HepG2 (cell line): ENCODE measurements at regions not wholly inside any gene's neighbourhood (a gene's known extent, or its start where the extent isn't known, plus 50 kb on each side); places are given as distances from the start of the nearest gene placed in this dataset.

Source experiments
- ATAC-seq: fragments of 200-7000 bp; cut with Tn5 transposase; 3 replicates; pipeline ENCODE4 v1.9.1; 2020; ENCODE audit warnings: mild to moderate bottlenecking, moderate library complexity
- BruUV-seq: library from RNA; stranded (reverse); fragments of 400-500 nt; replicated peaks from 2 replicates; lab custom pipeline; 2021; lab: Mats Ljungman, UMichigan
- CTCF ChIA-PET: fragments of 300-600 bp; formaldehyde crosslinking; extraction: SDS; loops from one replicate; lab custom pipeline; 2021; ENCODE audit warnings: low total read pairs, inconsistent platforms, low intra/inter-chr PET ratio; lab: Yijun Ruan, JAX
- POLR2A ChIA-PET: fragments of 350-600 bp; sonication (Branson Sonifier 250); formaldehyde crosslinking; loops from one replicate; lab custom pipeline; 2020; ENCODE audit warnings: antibody characterized with exemption, inconsistent platforms; lab: Yijun Ruan, JAX
- DNase-seq: peaks from one replicate; pipeline ENCODE4 v3.0.0-alpha.2; 2015; ENCODE audit warnings: low spot score
- FAIRE-seq: peaks from 3 replicates; lab custom pipeline; 2011; peaks lifted over from hg19 to GRCh38; lab: Jason Lieb, UNC
- H2AFZ ChIP-seq: one replicate; pipeline ENCODE4 v1.6.1; 2011; ENCODE audit warnings: low read length, inconsistent platforms
- H3K27ac ChIP-seq: fragments of 300-600 bp; 3 replicates; pipeline ENCODE4 v1.8.0; 2011; ENCODE audit warnings: mixed run types, mild to moderate bottlenecking, mixed read lengths, low read length, inconsistent platforms; ENCODE audit not compliant: insufficient read depth; ENCODE audit errors: extremely low read length
- H3K27me3 ChIP-seq, 2 experiments: fragments of 200-600 bp in 1 of 2; 2 replicates in 1 of 2; 3 replicates in 1 of 2; pipeline versions ENCODE4 v1.6.0 to v1.8.0; 2011; ENCODE audit warnings: low read length in 2 of 2, mild to moderate bottlenecking in 2 of 2, moderate library complexity in 2 of 2, inconsistent platforms in 1 of 2; ENCODE audit not compliant: insufficient read depth in 2 of 2, control insufficient read depth in 1 of 2
- H3K36me3 ChIP-seq, 2 experiments: fragments of 200-600 bp in 1 of 2; replicated peaks in 1 of 2; 2 replicates in 1 of 2; 3 replicates in 1 of 2; pipeline versions ENCODE4 v1.5.1 to v1.8.0; 2011; ENCODE audit warnings: low read length in 2 of 2, inconsistent platforms in 1 of 2; ENCODE audit not compliant: insufficient read depth in 2 of 2, control insufficient read depth in 1 of 2
- H3K4me1 ChIP-seq: 2 replicates; pipeline ENCODE4 v1.5.1; 2012; ENCODE audit warnings: low read length, inconsistent platforms; ENCODE audit not compliant: insufficient read depth
- H3K4me2 ChIP-seq: 2 replicates; pipeline ENCODE4 v1.6.0; 2011; ENCODE audit warnings: low read depth, low read length, inconsistent platforms
- H3K4me3 ChIP-seq, 3 experiments: fragments of 200-600 bp in 1 of 3; sonication (generic), shearing (Covaris generic) in 1 of 3; replicated peaks in 1 of 3; 2 replicates each; pipeline ENCODE4 v1.5.1; 2011 to 2016; ENCODE audit warnings: low read length in 3 of 3, inconsistent platforms in 2 of 3, low read depth in 2 of 3, mild to moderate bottlenecking in 2 of 3, control low read depth in 1 of 3, mixed read lengths in 1 of 3; ENCODE audit not compliant: insufficient read depth in 1 of 3
- H3K79me2 ChIP-seq: one replicate; pipeline ENCODE4 v1.6.1; 2011; ENCODE audit warnings: low read length, inconsistent platforms; ENCODE audit not compliant: insufficient read depth
- H3K9ac ChIP-seq: 2 replicates; pipeline ENCODE4 v1.6.0; 2011; ENCODE audit warnings: mild to moderate bottlenecking, low read depth, low read length, inconsistent platforms; ENCODE audit not compliant: insufficient read depth
- H3K9me3 ChIP-seq: 2 replicates; pipeline ENCODE4 v1.5.1; 2012; ENCODE audit warnings: mild to moderate bottlenecking, low read length
- H4K20me1 ChIP-seq: 2 replicates; pipeline ENCODE4 v1.6.0; 2011; ENCODE audit warnings: inconsistent platforms, mild to moderate bottlenecking, low read length, moderate library complexity; ENCODE audit not compliant: insufficient read depth
- ARID5B ChIP-seq: IDR thresholded peaks from 2 replicates; pipeline ENCODE4 v1.4.0; 2020; ENCODE audit warnings: mild to moderate bottlenecking, missing genetic modification reagents
- ATAD3A ChIP-seq: sonication (generic); formaldehyde crosslinking; IDR thresholded peaks from 2 replicates; pipeline ENCODE4 v1.4.0; 2020; ENCODE audit warnings: missing genetic modification reagents
- ATF7 ChIP-seq, 2 experiments: fragments of 450-650 bp in 1 of 2; sonication (generic) in 1 of 2; formaldehyde crosslinking in 1 of 2; IDR thresholded peaks; 2 replicates each; pipeline versions ENCODE4 v1.4.0 to v1.6.1; 2016 to 2020; ENCODE audit warnings: antibody characterized with exemption in 1 of 2, mild to moderate bottlenecking in 1 of 2, missing genetic modification reagents in 1 of 2
- FOXP1 ChIP-seq, 2 experiments: fragments of 450-650 bp in 1 of 2; IDR thresholded peaks; 2 replicates each; pipeline ENCODE4 v1.6.1; 2017 to 2018; ENCODE audit warnings: antibody characterized with exemption in 1 of 2
- HNF4A ChIP-seq: sonication (generic); formaldehyde crosslinking; IDR thresholded peaks from 2 replicates; pipeline ENCODE4 v1.4.0; 2020; ENCODE audit warnings: missing genetic modification reagents
- LBX2 ChIP-seq: sonication (generic); formaldehyde crosslinking; IDR thresholded peaks from 2 replicates; pipeline ENCODE4 v1.5.0; 2020; ENCODE audit warnings: missing genetic modification reagents, mild to moderate bottlenecking, borderline replicate concordance
- MYC ChIP-seq: sonication (generic); formaldehyde crosslinking; IDR thresholded peaks from 2 replicates; pipeline ENCODE4 v1.9.0; 2021; ENCODE audit warnings: missing genetic modification reagents, borderline replicate concordance
- NR1H2 ChIP-seq: sonication (generic); formaldehyde crosslinking; IDR thresholded peaks from 2 replicates; pipeline ENCODE4 v1.8.1; 2022; ENCODE audit warnings: low read depth, missing genetic modification reagents, borderline replicate concordance
- NR3C1 ChIP-seq: sonication (generic); formaldehyde crosslinking; IDR thresholded peaks from 2 replicates; pipeline ENCODE4 v1.4.0; 2020; ENCODE audit warnings: missing genetic modification reagents
- SIX1 ChIP-seq: sonication (generic); formaldehyde crosslinking; IDR thresholded peaks from 2 replicates; pipeline ENCODE4 v1.4.0; 2020; ENCODE audit warnings: missing genetic modification reagents, borderline replicate concordance
- ZBTB21 ChIP-seq: sonication (generic); formaldehyde crosslinking; IDR thresholded peaks from 2 replicates; pipeline ENCODE4 v1.4.0; 2020; ENCODE audit warnings: missing genetic modification reagents
- ZNF275 ChIP-seq: sonication (generic); formaldehyde crosslinking; IDR thresholded peaks from 2 replicates; pipeline ENCODE4 v1.8.0; 2022; ENCODE audit warnings: missing genetic modification reagents, mild to moderate bottlenecking, inconsistent platforms, borderline replicate concordance
- WGBS: methylation state at CpG from one replicate; pipeline ENCODE4 v1.1.6; 2017; ENCODE audit warnings: low lambda C conversion rate; 5-methylcytosine and 5-hydroxymethylcytosine counted together
- in situ Hi-C: cut with HindIII; loops from 2 replicates; pipeline ENCODE4 v1.10.0; 2017; ENCODE audit warnings: low pct_unique_long_range_greater_than_20kb; ENCODE audit not compliant: extremely low pct_ligation_motif_present
- intact Hi-C: fragments of 100-400 bp; cut with micrococcal nuclease; formaldehyde crosslinking; loops from one replicate; pipeline ENCODE4 v1.10.0; 2022; ENCODE audit not compliant: unreplicated experiment
- TF ChIP-seq, protein P1 (sequence below): sonication (generic); formaldehyde crosslinking; conservative IDR thresholded peaks from 2 replicates; pipeline ENCODE4 v1.4.0; 2020; ENCODE audit warnings: missing genetic modification reagents
- TF ChIP-seq, protein P2 (sequence below): sonication (generic); formaldehyde crosslinking; IDR thresholded peaks from 2 replicates; pipeline ENCODE4 v1.5.0; 2020; ENCODE audit warnings: mild to moderate bottlenecking, missing genetic modification reagents, moderate library complexity

DNA sequence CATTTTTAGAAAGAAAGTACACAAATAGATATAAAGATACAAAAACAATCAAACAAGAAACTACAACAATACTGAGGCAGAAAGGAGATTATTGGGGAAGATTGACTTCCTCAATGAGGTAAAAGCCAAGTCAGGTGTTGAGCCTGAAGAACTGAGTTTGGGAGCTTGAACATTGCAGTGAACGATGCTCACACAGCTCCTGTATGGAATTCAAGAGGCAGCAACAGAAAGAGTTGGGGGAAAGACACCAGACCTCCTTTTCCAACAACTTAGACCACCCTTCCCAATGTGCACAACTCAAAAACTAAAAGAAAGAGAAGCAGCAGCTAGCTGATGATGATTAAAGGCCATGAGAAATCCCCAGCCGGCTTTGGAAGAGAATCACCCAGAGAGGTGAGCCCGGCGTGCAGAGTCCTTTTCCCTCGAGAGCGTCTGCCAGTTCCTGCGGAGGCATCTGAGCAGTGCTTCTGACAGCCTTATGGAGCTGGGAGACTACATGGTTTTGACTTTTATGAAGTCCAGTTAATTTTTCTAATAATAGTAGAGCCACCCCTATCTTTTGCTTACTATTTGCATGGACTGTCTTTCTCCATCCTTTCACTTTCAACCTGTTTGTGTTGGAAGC is 106.9 kb upstream of the RFX8 start (continued):
- TF ChIP-seq ARID5B (CRISPR knock-in tag), result 0 out of 2 replicates have a peak, but pooled peaks have one; percentile 11
- TF ChIP-seq LBX2 (CRISPR knock-in tag), result no peak
- TF ChIP-seq NR1H2 (CRISPR knock-in tag), result no peak
- TF ChIP-seq HNF4A (CRISPR knock-in tag), result no peak

GRCh38 chr2:101580528-101580927 is 105.6 kb upstream of the RFX8 start:
- no peak for ATAC-seq
- peaks cover 0 to 3% of the 10 kb centered on the region in 2 experiments; a peak in 1 of 5 replicates for H3K27me3 ChIP-seq
- no peaks in the 10 kb centered on the region for H3K79me2 ChIP-seq
- H2AFZ ChIP-seq, result no peak overlapping the region
- POLR2A ChIA-PET, result no interaction called here
- FAIRE-seq, result no peak
- 91% methylated on average over 5 of the region's 5 CpGs for WGBS
- CTCF ChIA-PET, result no interaction called here
- in situ Hi-C loops (no loop called here), intact Hi-C loops (no loop called here)
- H3K9me3 ChIP-seq, result no peaks in the 10 kb centered on the region
- H3K27ac ChIP-seq, result no peak overlapping the region
- no peaks in the 10 kb centered on the region for H3K36me3 ChIP-seq
- H3K4me2 ChIP-seq, result no peak overlapping the region
- no peak for DNase-seq
- BruUV-seq, result no TSS peak
- H4K20me1 ChIP-seq, result no peaks in the 10 kb centered on the region
- H3K4me3 ChIP-seq, result no peak overlapping the region
- no peak overlapping the region for H3K9ac ChIP-seq
- peaks cover 42% of the 10 kb centered on the region for H3K4me1 ChIP-seq
- TF ChIP-seq ZBTB21 (CRISPR knock-in tag), result no peak
- no peak for TF ChIP-seq SIX1 (CRISPR knock-in tag)
- TF ChIP-seq, protein P1, sequence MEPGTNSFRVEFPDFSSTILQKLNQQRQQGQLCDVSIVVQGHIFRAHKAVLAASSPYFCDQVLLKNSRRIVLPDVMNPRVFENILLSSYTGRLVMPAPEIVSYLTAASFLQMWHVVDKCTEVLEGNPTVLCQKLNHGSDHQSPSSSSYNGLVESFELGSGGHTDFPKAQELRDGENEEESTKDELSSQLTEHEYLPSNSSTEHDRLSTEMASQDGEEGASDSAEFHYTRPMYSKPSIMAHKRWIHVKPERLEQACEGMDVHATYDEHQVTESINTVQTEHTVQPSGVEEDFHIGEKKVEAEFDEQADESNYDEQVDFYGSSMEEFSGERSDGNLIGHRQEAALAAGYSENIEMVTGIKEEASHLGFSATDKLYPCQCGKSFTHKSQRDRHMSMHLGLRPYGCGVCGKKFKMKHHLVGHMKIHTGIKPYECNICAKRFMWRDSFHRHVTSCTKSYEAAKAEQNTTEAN (CRISPR knock-in tag), result no peak
- TF ChIP-seq NR3C1 (CRISPR knock-in tag), result no peak
- TF ChIP-seq ATAD3A (CRISPR knock-in tag), result no peak
- TF ChIP-seq MYC, result no peak
- no peak for TF ChIP-seq ATF7 (IDR thresholded peaks at IDR 0.05)
- TF ChIP-seq ATF7 (CRISPR knock-in tag; IDR thresholded peaks at IDR 0.05), result no peak
- TF ChIP-seq, protein P2, sequence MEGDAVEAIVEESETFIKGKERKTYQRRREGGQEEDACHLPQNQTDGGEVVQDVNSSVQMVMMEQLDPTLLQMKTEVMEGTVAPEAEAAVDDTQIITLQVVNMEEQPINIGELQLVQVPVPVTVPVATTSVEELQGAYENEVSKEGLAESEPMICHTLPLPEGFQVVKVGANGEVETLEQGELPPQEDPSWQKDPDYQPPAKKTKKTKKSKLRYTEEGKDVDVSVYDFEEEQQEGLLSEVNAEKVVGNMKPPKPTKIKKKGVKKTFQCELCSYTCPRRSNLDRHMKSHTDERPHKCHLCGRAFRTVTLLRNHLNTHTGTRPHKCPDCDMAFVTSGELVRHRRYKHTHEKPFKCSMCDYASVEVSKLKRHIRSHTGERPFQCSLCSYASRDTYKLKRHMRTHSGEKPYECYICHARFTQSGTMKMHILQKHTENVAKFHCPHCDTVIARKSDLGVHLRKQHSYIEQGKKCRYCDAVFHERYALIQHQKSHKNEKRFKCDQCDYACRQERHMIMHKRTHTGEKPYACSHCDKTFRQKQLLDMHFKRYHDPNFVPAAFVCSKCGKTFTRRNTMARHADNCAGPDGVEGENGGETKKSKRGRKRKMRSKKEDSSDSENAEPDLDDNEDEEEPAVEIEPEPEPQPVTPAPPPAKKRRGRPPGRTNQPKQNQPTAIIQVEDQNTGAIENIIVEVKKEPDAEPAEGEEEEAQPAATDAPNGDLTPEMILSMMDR (CRISPR knock-in tag), result no peak
- no peak for TF ChIP-seq ZNF275 (CRISPR knock-in tag)
- no peak for TF ChIP-seq FOXP1 (IDR thresholded peaks at IDR 0.05)
- no peak for TF ChIP-seq FOXP1 (CRISPR knock-in tag; IDR thresholded peaks at IDR 0.05)
